Stimulated activated CD8-positive, alpha-beta memory T cell treated with anti-CD3 and anti-CD28 coated beads, Interleukin-7, amount 100 ng/mL, for 48 hours (primary cell): ENCODE measurements at regions not wholly inside any gene's neighbourhood (a gene's known extent, or its start where the extent isn't known, plus 50 kb on each side); places are given as distances from the start of the nearest gene placed in this dataset.
"Not testable (repeated sequence)": the region's sequence is repeated elsewhere in the genome, so short reads cannot be mapped to it uniquely, and the experiment has no call there.

Experiments used
- DNase-seq, 2 donors: peaks; one replicate each; pipeline ENCODE4 v3.0.0-alpha.2; 2020; ENCODE audit warnings: low read depth in 1 of 2; ENCODE audit errors: extremely low read depth in 1 of 2

GRCh38 chr12:88860851-88861250, 280.6 kb upstream of the KITLG start:
- no peak for DNase-seq

DNA sequence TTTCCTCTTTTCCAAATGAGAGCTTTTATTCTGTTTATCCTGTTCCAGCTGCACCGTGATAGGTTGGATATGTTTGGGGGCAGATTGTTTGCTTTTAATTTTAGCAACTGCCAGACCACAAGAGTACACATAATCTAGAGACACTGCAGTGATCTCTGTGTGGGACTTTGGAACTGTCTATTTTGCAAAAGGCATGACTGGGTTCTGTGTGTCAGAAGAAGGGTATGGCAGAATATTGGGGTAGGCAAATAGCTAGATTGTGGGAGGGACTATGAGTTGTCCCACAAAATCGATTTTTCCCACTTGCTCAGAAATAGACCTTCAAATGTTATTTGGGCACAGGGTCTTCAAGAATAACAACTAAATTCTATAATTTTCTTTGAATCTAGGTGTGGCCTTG, 275.9 kb upstream of the KITLG start:
- DNase-seq: no peak

DNA sequence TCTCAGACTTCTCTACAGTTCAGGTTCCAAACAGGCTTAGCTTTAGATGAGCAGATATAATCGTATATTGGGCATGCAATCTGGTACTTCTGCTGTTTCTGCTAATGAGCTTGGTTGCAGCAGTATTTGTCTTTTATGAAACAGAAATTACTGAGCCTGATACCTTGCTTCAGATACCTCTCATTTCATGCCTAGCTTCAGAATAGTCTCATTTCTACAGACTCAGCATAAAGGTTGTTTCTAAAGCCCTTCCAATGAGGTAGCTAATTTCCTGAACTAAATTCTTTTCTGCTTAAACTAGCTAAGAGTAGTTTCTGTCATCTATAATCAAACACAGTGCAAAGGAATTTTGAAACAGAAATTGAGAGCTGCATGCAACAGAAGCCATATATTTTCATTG, 275.0 kb upstream of the KITLG start:
- no peak for DNase-seq

GRCh38 chr12:88854260-88854659, 274.0 kb upstream of the KITLG start:
- no peak for DNase-seq

- DNase-seq: not testable (repeated sequence)
These were observed 267.0 kb upstream of the KITLG start for GRCh38 chr12:88847246-88847645.

DNA sequence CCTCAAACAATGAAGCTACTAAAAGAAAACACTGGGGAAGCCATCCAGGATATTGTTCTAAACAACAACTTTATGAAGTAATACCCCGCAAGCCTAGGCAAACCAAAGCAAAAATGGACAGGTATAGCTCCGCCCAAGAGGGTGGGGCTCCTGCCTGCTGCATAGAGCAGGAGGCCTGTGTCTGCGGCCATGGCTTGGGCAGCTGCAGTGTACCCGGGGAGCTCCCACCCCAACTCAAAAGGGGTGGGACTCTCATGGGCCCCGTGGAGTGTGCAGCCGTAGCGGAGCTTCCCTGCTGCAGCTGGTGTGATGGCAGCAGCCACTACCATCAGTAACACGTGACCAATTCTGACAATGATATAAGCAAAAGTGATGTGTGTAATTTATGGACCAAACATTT, 264.2 kb upstream of the KITLG start:
- DNase-seq: no peak

DNA sequence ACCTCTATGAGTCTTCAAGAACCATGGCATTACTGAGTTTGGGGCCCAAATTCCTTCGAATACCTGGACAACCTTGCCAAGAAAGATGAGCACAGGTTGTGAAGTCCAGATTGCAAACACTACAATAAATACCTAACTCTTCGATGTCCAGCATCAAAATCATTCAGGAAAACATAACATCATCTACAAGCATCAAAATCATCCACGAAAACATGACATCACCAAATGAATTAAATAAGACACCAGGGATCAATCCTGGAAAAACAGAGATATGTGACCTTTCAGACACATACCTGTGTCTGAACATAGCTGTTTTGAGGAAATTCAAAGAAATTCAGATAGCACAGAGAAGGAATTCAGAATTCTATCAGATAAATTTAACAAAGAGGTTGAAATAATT, 262.0 kb upstream of the KITLG start:
- DNase-seq: no peak

GRCh38 chr12:88839486-88839885, 259.2 kb upstream of the KITLG start:
- no peak for DNase-seq

DNA sequence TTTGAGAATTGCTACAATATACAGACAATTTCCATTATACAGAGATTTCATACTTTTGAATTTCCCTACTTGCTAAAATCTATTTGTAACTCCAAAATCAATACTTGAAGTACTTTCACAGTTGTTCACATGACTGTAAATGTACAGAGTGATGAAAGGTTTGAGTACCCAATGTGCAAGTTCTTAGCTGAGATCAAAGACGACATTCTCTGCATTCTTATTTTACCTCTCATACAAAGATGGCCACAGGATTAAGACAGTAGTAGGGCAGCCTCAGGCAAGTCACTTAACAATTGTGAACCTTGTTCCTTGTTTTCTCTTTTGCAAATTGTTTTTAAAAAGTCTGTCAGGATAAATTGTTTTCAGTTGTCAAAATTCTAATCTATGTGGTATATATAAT, 255.9 kb upstream of the KITLG start:
- DNase-seq: no peak

- DNase-seq: no peak
These were observed 254.0 kb upstream of the KITLG start for GRCh38 chr12:88834226-88834625.

GRCh38 chr12:88833641-88834116, 253.4 kb upstream of the KITLG start:
- DNase-seq: no peak

- not testable (repeated sequence) for DNase-seq
These were observed 248.3 kb upstream of the KITLG start for GRCh38 chr12:88828537-88828936.

GRCh38 chr12:88820012-88820411, 239.7 kb upstream of the KITLG start:
- DNase-seq: no peak

GRCh38 chr12:88816201-88816600, 235.9 kb upstream of the KITLG start:
- DNase-seq: no peak

GRCh38 chr12:88814779-88815178, 234.5 kb upstream of the KITLG start:
- DNase-seq: no peak

GRCh38 chr12:88812610-88813009, 232.3 kb upstream of the KITLG start:
- DNase-seq: no peak

GRCh38 chr12:88810806-88811205, 230.5 kb upstream of the KITLG start:
- no peak for DNase-seq

DNA sequence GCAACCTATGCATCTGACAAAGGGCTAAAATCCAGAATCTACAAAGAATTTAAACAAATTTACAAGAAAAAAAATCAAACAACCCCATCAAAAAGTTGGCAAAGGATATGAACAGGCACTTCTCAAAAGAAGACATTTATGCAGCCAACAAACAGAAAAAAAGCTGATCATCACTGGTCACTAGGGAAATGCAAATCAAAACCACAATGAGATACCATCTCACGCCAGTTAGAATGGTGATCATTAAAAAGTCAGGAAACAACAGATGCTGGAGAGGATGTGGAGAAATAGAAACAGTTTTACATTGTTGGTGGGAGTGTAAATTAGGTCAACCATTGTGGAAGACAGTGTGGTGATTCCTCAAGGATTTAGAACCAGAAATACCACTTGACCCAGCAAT, 229.6 kb upstream of the KITLG start:
- not testable (repeated sequence) for DNase-seq

DNA sequence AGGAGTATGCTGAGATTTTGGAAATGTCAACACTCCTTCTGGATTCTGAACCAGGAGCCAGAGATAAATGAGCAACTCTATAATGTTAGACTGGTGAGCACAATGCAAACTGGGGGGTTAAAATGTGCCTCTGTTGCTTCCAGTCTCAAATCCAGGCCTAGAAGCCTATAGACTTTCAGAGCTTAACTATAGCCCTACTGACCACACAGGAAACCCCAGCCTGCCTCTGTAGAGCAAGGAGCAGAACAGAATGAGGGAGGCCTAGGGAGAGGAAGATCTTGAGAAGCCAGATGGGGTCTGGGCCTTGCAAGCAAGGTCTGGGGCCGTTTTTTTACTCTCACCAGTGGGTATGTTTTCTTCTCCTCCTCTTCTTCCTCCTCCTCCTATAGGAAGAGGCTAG, 225.4 kb upstream of the KITLG start:
- DNase-seq: no peak

DNA sequence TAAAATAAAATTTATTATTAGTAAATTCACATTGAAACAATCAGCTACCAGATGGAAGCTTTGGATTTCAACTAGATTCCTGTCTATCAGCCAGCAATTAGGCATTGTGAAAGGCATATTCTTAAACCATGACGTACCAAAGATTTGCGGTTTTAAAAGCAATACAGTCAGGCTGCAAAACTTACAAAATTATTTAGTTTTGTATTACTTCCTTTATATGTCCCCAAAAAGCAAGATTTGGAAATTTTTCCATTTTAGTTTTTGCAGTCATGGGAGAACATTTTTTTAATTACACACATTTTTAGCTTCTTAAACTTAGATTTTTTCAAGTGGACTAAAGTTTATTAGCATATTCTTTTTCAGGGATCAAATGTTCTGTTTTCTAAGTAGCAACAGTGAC, 225.0 kb upstream of the KITLG start:
- no peak for DNase-seq

DNA sequence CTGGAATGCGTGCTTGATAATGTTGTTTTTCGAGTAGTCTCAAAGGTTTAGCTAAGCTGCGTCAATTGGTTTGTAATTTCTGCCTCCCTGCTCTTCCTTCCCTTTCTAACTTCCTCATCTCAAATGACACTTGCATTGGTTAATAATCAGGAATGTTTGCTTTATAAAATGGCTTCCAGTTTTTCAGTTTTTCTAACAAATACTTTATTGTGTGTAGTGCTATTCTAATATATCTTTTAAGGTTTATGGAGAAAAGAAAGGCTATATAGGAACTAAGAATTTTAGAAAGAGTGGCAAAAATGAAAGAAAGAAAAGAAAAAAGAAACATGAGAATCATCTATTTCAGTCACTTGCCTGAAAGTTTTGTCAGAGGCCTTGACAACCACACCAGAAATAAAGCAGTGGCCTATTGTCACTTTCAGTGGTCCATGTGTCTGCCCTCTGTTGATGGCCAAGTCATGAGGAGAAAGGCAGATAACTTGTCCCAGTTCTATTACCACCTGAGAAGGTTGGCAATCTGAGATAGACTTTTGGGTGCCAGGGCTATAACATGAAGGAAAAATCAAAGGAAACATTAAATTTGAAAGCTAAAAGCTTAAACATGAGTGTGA, 221.9 kb upstream of the KITLG start:
- no peak for DNase-seq

DNA sequence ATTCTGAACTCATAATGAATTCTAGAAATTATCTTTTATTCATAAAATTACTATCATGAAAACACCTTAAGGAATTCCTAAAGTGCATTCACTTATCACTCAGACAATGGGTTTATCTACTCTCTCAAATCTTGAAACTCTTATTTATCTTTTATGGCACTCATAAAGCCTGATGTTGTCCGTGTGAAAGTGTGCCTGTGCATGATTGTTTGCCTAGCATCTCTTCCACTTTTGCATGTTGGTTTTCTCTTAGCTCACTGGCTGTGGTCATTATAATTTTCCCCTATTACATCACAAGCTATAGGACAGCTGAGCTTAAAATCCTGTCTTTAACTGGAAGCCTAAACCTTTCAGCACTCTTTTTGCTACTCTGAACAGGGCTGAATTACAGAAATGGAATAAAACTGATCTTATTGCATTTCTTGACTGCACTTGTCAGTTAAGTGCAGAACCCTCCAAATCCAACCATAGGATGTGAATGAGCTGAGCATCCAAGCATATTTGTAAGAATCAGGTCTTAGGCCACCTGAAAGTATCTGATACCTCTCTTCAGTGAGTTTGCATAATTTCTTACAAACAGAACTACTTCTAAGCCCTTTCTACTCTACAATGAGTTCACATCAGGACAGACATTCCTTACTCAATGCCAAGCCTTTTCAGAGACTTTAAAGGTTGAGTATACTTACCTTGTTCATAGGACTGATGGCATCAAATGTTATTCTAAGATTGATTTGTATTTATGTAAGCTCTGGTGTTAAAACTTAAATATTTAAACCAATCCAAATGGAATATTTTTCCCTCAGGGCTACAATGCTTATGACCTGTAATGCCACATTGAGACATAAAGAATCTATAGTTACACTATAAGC, 221.2 kb upstream of the KITLG start:
- DNase-seq: no peak
